Muscle layer of duodenum (tissue), 2 donors: ENCODE measurements at regions not wholly inside any gene's neighbourhood (a gene's known extent, or its start where the extent isn't known, plus 50 kb on each side); places are given as distances from the start of the nearest gene placed in this dataset.
"Not testable (repeated sequence)": the region's sequence is repeated elsewhere in the genome, so short reads cannot be mapped to it uniquely, and the experiment has no call there.

Experiments
- H3K27ac ChIP-seq: one replicate; pipeline ENCODE4 v1.7.0; 2013; ENCODE audit warnings: mild to moderate bottlenecking, low read length
- H3K27me3 ChIP-seq: one replicate; pipeline ENCODE4 v1.7.0; 2013; ENCODE audit warnings: low read depth, mild to moderate bottlenecking, control low read depth, low read length
- H3K36me3 ChIP-seq, 2 donors: one replicate each; pipeline ENCODE4 v1.7.0; 2013; ENCODE audit warnings: low read length in 2 of 2, control low read depth in 1 of 2, mild to moderate bottlenecking in 1 of 2; ENCODE audit not compliant: insufficient read depth in 2 of 2, control insufficient read depth in 1 of 2
- H3K4me1 ChIP-seq, 2 donors: one replicate each; pipeline ENCODE4 v1.7.0; 2013; ENCODE audit warnings: low read length in 2 of 2, mild to moderate bottlenecking in 2 of 2, control low read depth in 1 of 2, moderate library complexity in 1 of 2; ENCODE audit not compliant: insufficient read depth in 2 of 2, control insufficient read depth in 1 of 2
- H3K4me3 ChIP-seq, 2 donors: one replicate each; pipeline ENCODE4 v1.7.0; 2013; ENCODE audit warnings: low read length in 2 of 2, low read depth in 1 of 2, mild to moderate bottlenecking in 1 of 2
- H3K9me3 ChIP-seq, 2 donors: one replicate each; pipeline ENCODE4 v1.7.0; 2013; ENCODE audit warnings: low read length in 2 of 2, control low read depth in 1 of 2, mild to moderate bottlenecking in 1 of 2; ENCODE audit not compliant: control insufficient read depth in 1 of 2
- donor health status: healthy.

DNA sequence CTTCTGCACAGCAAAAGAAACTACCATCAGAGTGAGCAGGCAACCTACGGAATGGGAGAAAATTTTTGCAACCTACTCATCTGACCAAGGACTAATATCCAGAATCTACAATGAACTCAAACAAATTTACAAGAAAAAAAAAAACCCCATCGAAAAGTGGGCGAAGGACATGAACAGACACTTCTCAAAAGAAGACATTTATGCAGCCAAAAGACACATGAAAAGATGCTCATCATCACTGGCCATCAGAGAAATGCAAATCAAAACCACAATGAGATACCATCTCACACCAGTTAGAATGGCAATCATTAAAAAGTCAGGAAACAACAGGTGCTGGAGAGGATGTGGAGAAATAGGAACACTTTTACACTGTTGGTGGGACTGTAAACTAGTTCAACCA lies 164.6 kb downstream of the AHSP start:
- H3K4me3 ChIP-seq, H3K9me3 ChIP-seq, H3K27me3 ChIP-seq, H3K4me1 ChIP-seq, H3K27ac ChIP-seq, H3K36me3 ChIP-seq: not testable (repeated sequence)

DNA sequence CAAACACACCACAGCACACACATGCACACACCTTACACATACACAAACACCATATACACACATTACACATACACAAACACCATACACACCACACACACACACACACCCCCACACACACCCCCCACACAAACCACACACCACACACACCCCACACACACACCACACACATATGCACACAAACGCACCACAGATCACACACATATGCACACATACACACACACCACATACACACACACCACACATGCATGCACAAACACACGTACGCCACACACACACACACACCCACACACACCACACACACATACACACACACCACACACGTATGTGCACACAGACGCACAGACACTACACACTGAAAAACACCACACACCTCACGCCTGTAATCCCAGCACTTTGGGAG lies 166.0 kb downstream of the AHSP start:
- no peaks in the 10 kb centered on the region for H3K27me3 ChIP-seq
- no peaks in the 10 kb centered on the region for H3K4me1 ChIP-seq
- H3K9me3 ChIP-seq, result no peaks in the 10 kb centered on the region
- H3K36me3 ChIP-seq, result no peaks in the 10 kb centered on the region
- no peak overlapping the region for H3K27ac ChIP-seq
- H3K4me3 ChIP-seq, result no peak overlapping the region

DNA sequence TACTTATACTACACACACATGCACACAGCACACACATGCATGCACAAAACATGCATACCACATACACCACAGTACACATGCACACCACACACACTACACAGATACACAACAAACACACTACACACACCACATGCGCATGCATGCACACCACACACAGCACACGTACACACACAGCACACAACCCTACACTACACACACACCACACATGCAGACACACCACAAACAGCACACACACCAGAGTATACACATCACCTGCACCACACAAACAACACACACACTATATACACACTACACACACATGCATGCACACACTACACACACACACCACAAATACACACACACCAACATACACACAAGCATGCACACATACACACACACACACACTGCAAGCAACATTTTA lies 166.8 kb downstream of the AHSP start:
- Histone ChIP-seq H3K27me3 (no peaks in the 10 kb centered on the region), H3K4me3 (no peak overlapping the region), H3K4me1 (no peaks in the 10 kb centered on the region), H3K27ac (no peak overlapping the region), H3K9me3 (no peaks in the 10 kb centered on the region), H3K36me3 (no peaks in the 10 kb centered on the region)

DNA sequence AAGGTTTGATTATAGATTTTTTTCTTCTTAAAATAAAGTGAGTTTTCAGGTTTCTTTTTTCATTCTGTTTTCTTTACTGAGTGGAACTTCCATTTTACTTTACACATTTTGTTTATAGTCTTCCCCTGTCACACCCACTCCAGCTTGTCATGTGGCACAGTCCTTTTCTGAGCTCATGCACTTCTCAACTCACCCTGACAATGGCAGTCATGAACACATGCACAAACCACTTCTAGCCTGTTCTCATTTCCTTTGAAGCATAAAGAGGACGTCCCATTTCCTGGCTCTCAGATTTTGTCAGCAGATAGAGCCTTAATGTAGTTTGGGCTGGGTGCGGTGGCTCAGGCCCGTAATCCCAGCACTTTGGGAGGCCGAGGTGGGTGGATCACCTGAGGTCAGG lies 168.0 kb downstream of the AHSP start:
- H3K4me3 ChIP-seq, result no peak overlapping the region
- H3K36me3 ChIP-seq, result no peaks in the 10 kb centered on the region
- H3K4me1 ChIP-seq, result no peaks in the 10 kb centered on the region
- no peaks in the 10 kb centered on the region for H3K9me3 ChIP-seq
- H3K27me3 ChIP-seq, result no peaks in the 10 kb centered on the region
- H3K27ac ChIP-seq, result no peak overlapping the region

DNA sequence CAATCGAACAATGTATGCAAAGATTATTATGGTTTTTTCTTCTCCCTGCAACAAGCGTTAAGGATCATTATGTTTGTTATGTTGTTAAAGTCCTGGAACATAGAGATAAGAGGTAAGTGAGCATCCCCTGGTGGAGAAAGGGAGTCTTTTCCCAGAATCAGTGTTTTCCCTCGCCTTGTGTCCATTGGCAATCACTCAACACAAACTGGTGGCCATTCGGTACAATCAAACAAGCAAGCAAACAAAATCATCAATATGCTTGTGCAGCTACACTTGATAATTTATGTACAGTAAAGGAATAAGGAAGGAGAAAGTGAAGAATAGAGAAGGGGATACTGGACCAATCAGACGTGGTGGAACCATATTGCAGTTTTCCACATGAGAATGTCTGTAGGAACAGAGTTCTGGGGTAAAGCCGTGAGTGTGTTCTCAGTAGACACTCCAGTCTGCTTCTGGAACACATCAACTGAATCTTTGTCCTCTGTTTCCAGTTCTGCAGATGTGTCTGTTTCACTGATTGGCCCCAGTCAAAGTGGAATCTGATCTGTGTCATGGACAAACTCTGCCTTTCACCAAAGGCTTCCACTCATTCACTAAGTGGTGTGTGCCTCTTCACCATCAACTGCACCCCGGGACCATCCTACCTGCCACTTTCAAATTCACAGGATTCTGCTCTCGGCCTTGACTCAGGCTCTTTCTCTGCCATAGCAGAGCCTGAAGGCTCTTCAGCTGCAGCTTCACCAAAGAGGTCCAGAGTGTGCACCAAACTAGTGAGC lies 169.5 kb downstream of the AHSP start:
- no peaks in the 10 kb centered on the region for H3K27me3 ChIP-seq
- no peak overlapping the region for H3K27ac ChIP-seq
- no peak overlapping the region for H3K4me3 ChIP-seq
- no peaks in the 10 kb centered on the region for H3K9me3 ChIP-seq
- peaks cover 7% of the 10 kb centered on the region in 2 donors for H3K4me1 ChIP-seq
- H3K36me3 ChIP-seq, result no peaks in the 10 kb centered on the region

DNA sequence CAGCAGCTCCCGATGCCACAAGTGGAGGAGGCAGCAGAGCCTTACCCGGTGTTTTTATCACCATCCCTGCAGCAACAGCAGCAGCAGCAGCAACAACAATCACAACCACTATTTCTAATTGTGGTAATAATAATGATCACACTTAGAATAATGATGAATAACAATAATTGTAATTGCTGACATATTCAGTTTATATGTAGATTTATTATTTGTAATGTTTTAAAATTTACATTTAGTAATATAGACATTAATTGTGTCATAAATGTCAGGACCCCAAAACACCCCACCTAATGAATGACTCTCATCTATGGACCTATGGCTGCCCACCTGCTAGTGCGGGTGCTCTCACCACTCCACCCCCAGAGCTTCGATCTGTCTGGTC lies 170.0 kb downstream of the AHSP start:
- peaks cover 7% of the 10 kb centered on the region in 2 donors for H3K4me1 ChIP-seq

DNA sequence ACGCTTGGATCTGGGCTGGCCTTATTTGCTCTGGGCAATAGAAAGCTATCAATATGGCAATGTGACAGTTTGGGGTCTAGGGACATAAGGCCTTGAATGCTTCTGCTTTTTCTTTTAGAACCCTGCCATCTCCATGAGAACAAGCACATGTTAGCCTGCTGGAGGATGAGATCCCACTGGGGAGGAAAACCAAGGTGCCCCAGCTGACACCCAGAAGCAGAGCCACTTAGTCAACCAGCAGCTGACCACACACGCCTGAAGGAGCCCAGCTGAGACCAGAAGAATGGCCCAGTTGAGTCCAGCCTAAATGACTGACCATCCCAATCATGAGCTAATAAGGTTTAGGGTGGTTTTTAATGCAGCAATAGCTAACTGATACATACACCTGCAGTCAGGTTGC lies 171.2 kb downstream of the AHSP start:
- Histone ChIP-seq H3K4me3 (no peak overlapping the region), H3K36me3 (peaks cover 9 to 10% of the 10 kb centered on the region in 2 donors), H3K9me3 (no peaks in the 10 kb centered on the region), H3K4me1 (peaks cover 7% of the 10 kb centered on the region in 2 donors), H3K27ac (no peak overlapping the region), H3K27me3 (no peaks in the 10 kb centered on the region)

More for the DNA sequence above, 170.0 kb downstream of the AHSP start:
- Histone ChIP-seq H3K36me3 (no peaks in the 10 kb centered on the region), H3K4me3 (no peak overlapping the region), H3K9me3 (no peaks in the 10 kb centered on the region), H3K27ac (no peak overlapping the region), H3K27me3 (no peaks in the 10 kb centered on the region)

DNA sequence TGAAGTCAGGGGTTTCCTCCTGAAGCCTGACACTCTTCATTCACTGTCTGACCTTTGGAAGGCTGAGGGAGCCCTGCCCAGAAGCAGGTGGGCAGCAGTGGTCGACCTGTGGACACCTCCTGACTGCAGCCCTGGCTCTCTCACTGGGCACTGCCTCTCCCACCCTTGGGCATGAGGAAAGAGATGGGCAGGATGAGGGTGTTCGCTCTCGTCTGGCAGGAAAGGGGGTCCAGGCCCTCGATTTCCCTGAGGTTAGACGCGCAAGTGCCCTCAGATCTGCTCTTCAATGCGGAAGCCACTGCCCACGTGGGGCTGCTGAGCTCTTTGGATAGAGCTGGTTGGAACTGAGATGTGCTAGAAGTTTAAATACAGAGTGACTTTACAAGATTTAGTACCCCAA lies 171.9 kb downstream of the AHSP start:
- H3K9me3 ChIP-seq, result no peaks in the 10 kb centered on the region
- H3K4me1 ChIP-seq, result peaks cover 7% of the 10 kb centered on the region in 2 donors
- peaks cover 16 to 17% of the 10 kb centered on the region in 2 donors for H3K36me3 ChIP-seq
- no peak overlapping the region for H3K27ac ChIP-seq
- H3K4me3 ChIP-seq, result no peak overlapping the region
- no peaks in the 10 kb centered on the region for H3K27me3 ChIP-seq

DNA sequence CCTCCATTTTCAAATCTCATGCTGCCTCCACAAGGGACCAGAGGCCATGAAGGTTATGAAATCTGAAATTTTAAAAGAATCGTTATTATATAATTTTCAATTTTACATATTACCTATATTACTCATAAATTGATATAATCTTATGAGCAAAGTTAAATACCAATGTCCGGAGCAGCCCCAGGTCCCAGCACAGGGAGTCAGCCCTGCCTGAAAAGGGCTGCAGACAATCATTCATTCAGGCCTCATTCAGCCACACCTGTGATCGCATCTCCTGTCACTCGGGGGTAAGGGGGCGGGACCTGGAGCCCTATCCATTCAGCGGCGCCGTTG lies 172.5 kb downstream of the AHSP start:
- Histone ChIP-seq H3K9me3 (no peaks in the 10 kb centered on the region), H3K4me1 (peaks cover 7% of the 10 kb centered on the region in 2 donors), H3K27me3 (no peaks in the 10 kb centered on the region), H3K4me3 (peak overlapping the region; percentile 83 to 84), H3K36me3 (peaks cover 22 to 23% of the 10 kb centered on the region in 2 donors), H3K27ac (no peak overlapping the region)

DNA sequence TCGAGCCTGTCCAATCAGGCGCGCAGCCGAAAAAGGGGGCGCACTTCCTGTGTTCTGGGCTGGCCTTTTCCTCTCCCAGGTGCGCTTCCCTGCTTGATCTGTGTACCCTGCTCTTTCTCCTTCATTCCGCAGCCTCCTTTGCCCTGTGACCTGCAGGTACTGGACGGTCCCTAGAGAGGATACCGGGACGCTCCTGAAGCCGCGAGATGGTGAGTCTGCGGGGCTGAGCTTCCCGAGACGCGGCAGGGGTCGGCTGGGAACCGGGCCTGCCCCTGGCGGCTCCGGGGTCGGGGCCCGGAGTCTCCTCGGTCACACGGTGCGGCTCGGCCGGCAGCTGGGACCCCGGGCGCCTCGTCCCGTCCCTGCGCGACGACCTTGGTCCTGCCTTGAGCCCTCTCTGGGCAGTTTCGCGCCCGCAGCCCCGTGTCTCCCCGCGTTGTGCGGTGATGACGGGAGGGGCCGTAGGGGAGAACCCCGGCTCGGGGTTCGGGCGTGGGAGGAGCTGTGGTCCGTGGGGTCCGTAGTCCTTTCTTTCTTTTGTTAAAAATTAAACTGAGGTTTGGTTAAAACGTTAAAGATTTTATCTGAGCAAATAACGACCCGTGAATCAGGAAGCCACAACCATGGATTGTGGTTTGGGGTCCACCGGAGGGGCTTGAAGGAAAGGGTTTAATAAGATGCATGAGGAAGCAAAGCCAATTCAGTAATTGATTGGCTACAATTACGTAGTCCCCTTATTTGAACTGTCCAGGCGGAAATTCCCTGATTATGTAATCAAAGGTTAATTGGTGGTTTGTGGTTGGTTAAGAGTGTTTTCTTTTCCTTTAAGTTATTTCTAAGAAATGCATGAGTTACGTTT lies 172.8 kb upstream of the ZNF267 start:
- H3K27ac ChIP-seq, result peak overlapping the region; percentile 19
- peaks cover 7% of the 10 kb centered on the region in 2 donors for H3K4me1 ChIP-seq
- H3K27me3 ChIP-seq, result no peaks in the 10 kb centered on the region
- peak overlapping the region; percentile 83 to 84 for H3K4me3 ChIP-seq
- peaks cover 28 to 29% of the 10 kb centered on the region in 2 donors for H3K36me3 ChIP-seq
- no peaks in the 10 kb centered on the region for H3K9me3 ChIP-seq

DNA sequence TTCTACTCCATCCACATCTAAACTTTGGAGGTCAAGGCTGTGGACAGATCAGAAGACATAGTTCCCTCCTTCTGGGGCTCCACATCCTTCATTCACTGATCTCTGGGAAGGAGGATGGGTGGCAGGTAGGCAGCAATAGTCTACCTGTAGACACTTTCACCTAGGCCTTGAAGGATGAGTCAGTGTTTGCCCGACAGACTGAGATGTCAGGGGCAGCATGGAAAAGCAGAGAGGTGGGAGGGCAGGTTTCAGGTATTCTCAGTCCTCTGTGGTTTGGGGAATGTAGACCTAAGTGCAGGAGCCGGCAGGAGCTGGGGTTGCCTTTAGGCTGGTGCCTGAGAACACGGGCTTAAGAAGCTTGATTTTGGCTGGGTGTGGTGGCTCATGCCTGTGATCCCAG lies 171.9 kb upstream of the ZNF267 start:
- no peak overlapping the region for H3K27ac ChIP-seq
- H3K9me3 ChIP-seq, result no peaks in the 10 kb centered on the region
- H3K4me1 ChIP-seq, result peaks cover 7% of the 10 kb centered on the region in 2 donors
- H3K4me3 ChIP-seq, result peak overlapping the region in 1 of 2 donors; percentile 84
- H3K27me3 ChIP-seq, result no peaks in the 10 kb centered on the region
- peaks cover 32 to 39% of the 10 kb centered on the region in 2 donors for H3K36me3 ChIP-seq
